IPS-20b (cell line): ENCODE measurements at regions not wholly inside any gene's neighbourhood (a gene's known extent, or its start where the extent isn't known, plus 50 kb on each side); places are given as distances from the start of the nearest gene placed in this dataset.

Experiments used
- H3K27ac ChIP-seq: one replicate; pipeline ENCODE4 v1.5.1; 2013; ENCODE audit warnings: low read length
- H3K27me3 ChIP-seq: 2 replicates; pipeline ENCODE4 v1.6.1; 2013; ENCODE audit warnings: mild to moderate bottlenecking, low read length, inconsistent platforms; ENCODE audit not compliant: insufficient read depth
- H3K36me3 ChIP-seq: 2 replicates; pipeline ENCODE4 v1.6.1; 2013; ENCODE audit warnings: low read depth, mild to moderate bottlenecking, inconsistent platforms, low read length, moderate library complexity; ENCODE audit not compliant: insufficient read depth
- H3K4me1 ChIP-seq: 2 replicates; pipeline ENCODE4 v1.6.1; 2013; ENCODE audit warnings: mild to moderate bottlenecking, control low read depth, inconsistent platforms, low read length, moderate library complexity; ENCODE audit not compliant: insufficient read depth
- H3K4me3 ChIP-seq: 2 replicates; pipeline ENCODE4 v1.5.1; 2013; ENCODE audit warnings: mild to moderate bottlenecking, low read length, inconsistent platforms
- H3K9ac ChIP-seq: 2 replicates; pipeline ENCODE4 v1.6.1; 2013; ENCODE audit warnings: low read depth, mild to moderate bottlenecking, inconsistent platforms, low read length, moderate library complexity
- H3K9me3 ChIP-seq: 2 replicates; pipeline ENCODE4 v1.6.1; 2013; ENCODE audit warnings: mild to moderate bottlenecking, low read depth, low read length, inconsistent platforms; ENCODE audit not compliant: insufficient read depth

GRCh38 chr2:515441-516127 lies 161.6 kb downstream of the TMEM18 start:
- peaks cover 6% of the 10 kb centered on the region; the same call in 1 of the 2 replicates for H3K4me1 ChIP-seq
- peaks cover 1% of the 10 kb centered on the region for H3K9me3 ChIP-seq
- H3K27me3 ChIP-seq = peaks cover 20% of the 10 kb centered on the region

GRCh38 chr2:513981-514706 lies 163.1 kb downstream of the TMEM18 start:
- no peak overlapping the region for H3K27ac ChIP-seq
- no peak overlapping the region for H3K4me3 ChIP-seq
- H3K27me3 ChIP-seq = peaks cover 24% of the 10 kb centered on the region
- no peak overlapping the region for H3K9ac ChIP-seq
- peaks cover 8% of the 10 kb centered on the region for H3K9me3 ChIP-seq
- H3K4me1 ChIP-seq = peaks cover 6% of the 10 kb centered on the region; the same call in 1 of the 2 replicates
- no peaks in the 10 kb centered on the region for H3K36me3 ChIP-seq

More at GRCh38 chr2:515441-516127, 161.6 kb downstream of the TMEM18 start:
- H3K36me3 ChIP-seq = no peaks in the 10 kb centered on the region
- H3K27ac ChIP-seq = no peak overlapping the region
- no peak overlapping the region for H3K9ac ChIP-seq
- no peak overlapping the region for H3K4me3 ChIP-seq

GRCh38 chr2:510839-511238 lies 166.4 kb downstream of the TMEM18 start:
- H3K27ac ChIP-seq = no peak overlapping the region
- no peak overlapping the region for H3K9ac ChIP-seq
- H3K4me1 ChIP-seq = peaks cover 13% of the 10 kb centered on the region; the same call in 1 of the 2 replicates
- H3K4me3 ChIP-seq = no peak overlapping the region
- peaks cover 33% of the 10 kb centered on the region for H3K27me3 ChIP-seq
- peaks cover 8% of the 10 kb centered on the region for H3K9me3 ChIP-seq
- no peaks in the 10 kb centered on the region for H3K36me3 ChIP-seq

GRCh38 chr2:509888-510287 lies 167.3 kb downstream of the TMEM18 start:
- no peak overlapping the region for H3K9ac ChIP-seq
- H3K4me1 ChIP-seq = peaks cover 16% of the 10 kb centered on the region; the same call in 1 of the 2 replicates
- H3K27me3 ChIP-seq = peaks cover 24% of the 10 kb centered on the region
- H3K4me3 ChIP-seq = no peak overlapping the region
- H3K9me3 ChIP-seq = peaks cover 8% of the 10 kb centered on the region
- H3K36me3 ChIP-seq = no peaks in the 10 kb centered on the region
- H3K27ac ChIP-seq = no peak overlapping the region

- Histone ChIP-seq H3K9me3 (peaks cover 8% of the 10 kb centered on the region), H3K27ac (no peak overlapping the region), H3K9ac (no peak overlapping the region), H3K4me1 (peaks cover 10% of the 10 kb centered on the region; the same call in 1 of the 2 replicates), H3K36me3 (no peaks in the 10 kb centered on the region), H3K4me3 (no peak overlapping the region), H3K27me3 (peaks cover 21% of the 10 kb centered on the region; the same call in 1 of the 2 replicates)
These were observed 169.1 kb downstream of the TMEM18 start for GRCh38 chr2:508121-508520.

GRCh38 chr2:506866-507265 lies 170.3 kb downstream of the TMEM18 start:
- no peak overlapping the region for H3K27ac ChIP-seq
- H3K36me3 ChIP-seq = no peaks in the 10 kb centered on the region
- no peak overlapping the region for H3K9ac ChIP-seq
- H3K4me3 ChIP-seq = no peak overlapping the region
- peaks cover 8% of the 10 kb centered on the region for H3K9me3 ChIP-seq
- peaks cover 21% of the 10 kb centered on the region; the same call in 1 of the 2 replicates for H3K27me3 ChIP-seq
- peaks cover 10% of the 10 kb centered on the region; the same call in 1 of the 2 replicates for H3K4me1 ChIP-seq

- Histone ChIP-seq H3K9me3 (peaks cover 8% of the 10 kb centered on the region), H3K27me3 (peaks cover 21% of the 10 kb centered on the region; the same call in 1 of the 2 replicates), H3K4me1 (peaks cover 10% of the 10 kb centered on the region; the same call in 1 of the 2 replicates), H3K4me3 (no peak overlapping the region), H3K36me3 (no peaks in the 10 kb centered on the region), H3K27ac (no peak overlapping the region), H3K9ac (no peak overlapping the region)
These were observed 170.8 kb downstream of the TMEM18 start for GRCh38 chr2:506451-506850.

GRCh38 chr2:505941-506340 lies 171.3 kb downstream of the TMEM18 start:
- H3K27me3 ChIP-seq = peaks cover 21% of the 10 kb centered on the region; the same call in 1 of the 2 replicates

GRCh38 chr2:503288-503999 lies 173.8 kb downstream of the TMEM18 start:
- H3K4me3 ChIP-seq = no peak overlapping the region
- no peak overlapping the region for H3K9ac ChIP-seq
- H3K36me3 ChIP-seq = no peaks in the 10 kb centered on the region
- no peak overlapping the region for H3K27ac ChIP-seq
- H3K9me3 ChIP-seq = no peaks in the 10 kb centered on the region
- peaks cover 14% of the 10 kb centered on the region; the same call in 1 of the 2 replicates for H3K27me3 ChIP-seq
- peaks cover 10% of the 10 kb centered on the region; the same call in 1 of the 2 replicates for H3K4me1 ChIP-seq

More at GRCh38 chr2:505941-506340, 171.3 kb downstream of the TMEM18 start:
- Histone ChIP-seq H3K9me3 (peaks cover 8% of the 10 kb centered on the region), H3K36me3 (no peaks in the 10 kb centered on the region), H3K9ac (no peak overlapping the region), H3K4me1 (peaks cover 10% of the 10 kb centered on the region; the same call in 1 of the 2 replicates), H3K27ac (no peak overlapping the region), H3K4me3 (no peak overlapping the region)

- Histone ChIP-seq H3K27me3 (peaks cover 11% of the 10 kb centered on the region; the same call in 1 of the 2 replicates), H3K4me3 (no peak overlapping the region), H3K9me3 (no peaks in the 10 kb centered on the region), H3K4me1 (peaks cover 10% of the 10 kb centered on the region; the same call in 1 of the 2 replicates), H3K27ac (no peak overlapping the region), H3K9ac (no peak overlapping the region), H3K36me3 (no peaks in the 10 kb centered on the region)
These were observed 174.4 kb downstream of the TMEM18 start for GRCh38 chr2:502831-503230.

- no peaks in the 10 kb centered on the region for H3K9me3 ChIP-seq
- H3K4me3 ChIP-seq = no peak overlapping the region
- no peaks in the 10 kb centered on the region for H3K36me3 ChIP-seq
- H3K27ac ChIP-seq = no peak overlapping the region
- H3K9ac ChIP-seq = no peak overlapping the region
- peaks cover 3% of the 10 kb centered on the region for H3K27me3 ChIP-seq
- H3K4me1 ChIP-seq = peaks cover 10% of the 10 kb centered on the region; the same call in 1 of the 2 replicates
These were observed 175.5 kb downstream of the TMEM18 start for GRCh38 chr2:501667-502066.
